ENCODE measurements at regions not wholly inside any gene's neighbourhood (a gene's known extent, or its start where the extent isn't known, plus 50 kb on each side); places are given as distances from the start of the nearest gene placed in this dataset.

DNA sequence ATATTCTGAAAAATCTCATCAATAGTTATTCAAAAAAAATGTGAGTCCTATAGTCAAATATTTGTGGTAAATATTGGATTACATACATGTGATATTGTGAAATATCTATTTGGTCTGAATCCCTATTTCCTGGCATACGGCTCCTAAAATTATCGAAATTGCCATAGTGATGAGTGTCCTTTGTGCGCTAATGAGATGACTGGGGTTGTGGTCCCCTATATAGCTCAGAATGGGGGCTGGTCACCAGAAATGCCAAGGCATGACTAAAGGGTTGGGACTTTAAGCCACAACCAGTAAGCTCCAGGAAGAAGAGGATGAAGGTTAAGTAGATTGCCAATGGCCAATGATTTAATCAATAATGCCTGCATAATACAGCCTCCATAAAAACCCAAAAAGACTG lies 610.2 kb upstream of the CHRM3 start:
- H3K4me1 ChIP-seq, result peaks cover 7% of the 10 kb centered on the region

DNA sequence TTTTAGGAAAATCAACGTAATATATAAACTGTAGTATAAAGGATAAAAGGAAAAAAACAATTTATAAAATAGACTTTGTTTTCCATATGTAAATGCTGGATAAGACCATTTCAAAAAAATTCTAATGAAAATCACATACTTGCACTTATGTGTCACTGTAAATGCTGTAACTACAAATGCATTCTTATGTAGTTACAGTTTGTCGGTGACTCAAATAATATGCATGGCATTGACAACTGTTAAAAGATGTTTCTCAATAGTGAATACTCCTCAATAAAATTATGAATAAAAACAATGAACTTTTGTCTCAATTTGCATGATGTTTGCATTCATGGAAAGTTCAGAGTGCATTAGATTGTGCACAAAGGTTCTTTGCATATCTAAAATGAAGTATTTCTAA lies 614.0 kb upstream of the CHRM3 start:
- no peaks in the 10 kb centered on the region for H3K9me3 ChIP-seq
- H3K36me3 ChIP-seq, result no peaks in the 10 kb centered on the region
- H3K27ac ChIP-seq, result no peak overlapping the region
- no peaks in the 10 kb centered on the region for H3K27me3 ChIP-seq
- no peaks in the 10 kb centered on the region for H3K4me1 ChIP-seq
- no peak overlapping the region for H3K9ac ChIP-seq
- no peak overlapping the region for H3K4me3 ChIP-seq
- no peak overlapping the region for H3K4me2 ChIP-seq
- TF ChIP-seq Cebpa-rat (IDR thresholded peaks at IDR 0.05), result no peak
- no peaks in the 10 kb centered on the region for H4K20me1 ChIP-seq

More for the DNA sequence above, 610.2 kb upstream of the CHRM3 start:
- Histone ChIP-seq H3K9me3 (no peaks in the 10 kb centered on the region), H4K20me1 (no peaks in the 10 kb centered on the region), H3K4me2 (no peak overlapping the region), H3K27me3 (no peaks in the 10 kb centered on the region), H3K9ac (no peak overlapping the region), H3K4me3 (no peak overlapping the region), H3K27ac (no peak overlapping the region), H3K36me3 (no peaks in the 10 kb centered on the region)
- TF ChIP-seq Cebpa-rat (IDR thresholded peaks at IDR 0.05), result no peak

GRCh38 chr1:238767321-238767720 lies 619.0 kb upstream of the CHRM3 start:
- no peaks in the 10 kb centered on the region for H3K4me1 ChIP-seq
- no peaks in the 10 kb centered on the region for H3K27me3 ChIP-seq
- no peaks in the 10 kb centered on the region for H4K20me1 ChIP-seq
- no peak overlapping the region for H3K27ac ChIP-seq
- H3K9ac ChIP-seq, result no peak overlapping the region
- H3K4me2 ChIP-seq, result no peak overlapping the region
- peaks cover 17% of the 10 kb centered on the region for H3K9me3 ChIP-seq
- no peaks in the 10 kb centered on the region for H3K36me3 ChIP-seq
- no peak for TF ChIP-seq Cebpa-rat (IDR thresholded peaks at IDR 0.05)
- no peak overlapping the region for H3K4me3 ChIP-seq

DNA sequence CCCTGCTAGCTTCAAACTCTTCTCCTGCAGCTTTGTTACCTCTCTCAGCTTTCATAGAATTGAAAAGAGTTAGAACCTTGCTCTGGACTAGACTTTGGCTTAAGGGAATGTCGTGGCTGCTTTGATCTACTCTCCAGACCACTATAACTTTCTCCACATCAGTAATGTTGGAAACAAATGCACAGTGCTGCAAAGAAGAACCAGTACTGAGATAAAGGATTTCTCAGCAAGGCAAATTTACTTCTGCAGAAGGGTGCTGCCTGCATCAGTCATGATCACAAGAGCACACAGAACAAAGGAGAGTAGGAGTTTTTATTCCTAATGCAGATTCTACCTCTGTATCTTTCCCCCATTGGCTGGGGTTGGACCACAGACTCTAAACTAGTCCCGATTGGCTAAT lies 621.6 kb upstream of the CHRM3 start:
- no peak for TF ChIP-seq Cebpa-rat (IDR thresholded peaks at IDR 0.05)
- H3K9me3 ChIP-seq, result peaks cover 17% of the 10 kb centered on the region
- H3K4me1 ChIP-seq, result no peaks in the 10 kb centered on the region
- no peaks in the 10 kb centered on the region for H4K20me1 ChIP-seq
- H3K9ac ChIP-seq, result no peak overlapping the region
- no peak overlapping the region for H3K4me3 ChIP-seq
- no peak overlapping the region for H3K4me2 ChIP-seq
- H3K36me3 ChIP-seq, result no peaks in the 10 kb centered on the region
- H3K27ac ChIP-seq, result no peak overlapping the region
- no peaks in the 10 kb centered on the region for H3K27me3 ChIP-seq

DNA sequence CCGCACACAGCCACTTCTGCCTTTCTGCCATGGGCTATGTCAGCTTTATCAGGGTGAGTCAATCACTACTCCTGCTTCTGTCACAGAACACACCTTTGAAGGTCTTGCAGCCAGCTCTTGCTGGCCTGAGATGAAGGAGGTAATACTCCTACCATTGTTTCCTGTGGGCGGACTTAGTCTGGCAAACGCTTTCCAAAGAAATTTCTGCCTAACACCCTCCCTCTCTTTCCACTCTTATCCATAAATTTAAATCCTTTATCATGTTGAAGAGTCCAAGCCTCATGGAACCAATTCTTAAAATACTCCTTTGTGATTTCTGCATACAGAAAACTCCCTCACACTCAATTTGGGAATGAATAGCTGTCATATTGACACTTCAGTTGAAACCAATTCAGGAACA lies 633.1 kb upstream of the CHRM3 start:
- Histone ChIP-seq H4K20me1 (no peaks in the 10 kb centered on the region), H3K9me3 (no peaks in the 10 kb centered on the region), H3K9ac (no peak overlapping the region), H3K36me3 (no peaks in the 10 kb centered on the region), H3K27ac (no peak overlapping the region), H3K4me3 (no peak overlapping the region), H3K4me2 (no peak overlapping the region), H3K27me3 (no peaks in the 10 kb centered on the region), H3K4me1 (no peaks in the 10 kb centered on the region)
- TF ChIP-seq Cebpa-rat (IDR thresholded peaks at IDR 0.05), result no peak

DNA sequence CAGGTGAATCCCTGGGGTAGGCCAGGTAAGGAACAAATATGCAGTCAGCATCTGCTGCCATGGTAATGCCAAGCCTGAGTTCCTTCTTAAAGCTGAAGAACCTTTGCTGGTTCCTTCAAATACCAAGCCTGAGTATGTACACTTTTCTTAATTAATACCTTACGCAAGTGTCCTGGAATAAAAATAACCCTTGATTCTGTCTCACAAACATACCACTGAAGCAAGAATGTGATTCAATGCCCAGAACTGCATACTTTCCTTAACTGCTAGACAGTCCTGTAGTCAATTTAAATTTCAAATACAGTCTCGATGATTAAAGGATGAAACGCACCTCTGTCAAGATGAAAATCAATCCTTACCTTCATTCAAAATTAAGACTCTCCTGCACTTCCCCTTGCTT lies 634.0 kb upstream of the CHRM3 start:
- Histone ChIP-seq H3K27ac (no peak overlapping the region), H3K9ac (no peak overlapping the region), H3K36me3 (no peaks in the 10 kb centered on the region), H3K9me3 (0 out of 2 replicates have a peak, but pooled peaks cover under 1% of the 10 kb centered on the region), H4K20me1 (no peaks in the 10 kb centered on the region), H3K27me3 (no peaks in the 10 kb centered on the region), H3K4me2 (no peak overlapping the region), H3K4me1 (no peaks in the 10 kb centered on the region), H3K4me3 (no peak overlapping the region)
- TF ChIP-seq Cebpa-rat (IDR thresholded peaks at IDR 0.05), result no peak

DNA sequence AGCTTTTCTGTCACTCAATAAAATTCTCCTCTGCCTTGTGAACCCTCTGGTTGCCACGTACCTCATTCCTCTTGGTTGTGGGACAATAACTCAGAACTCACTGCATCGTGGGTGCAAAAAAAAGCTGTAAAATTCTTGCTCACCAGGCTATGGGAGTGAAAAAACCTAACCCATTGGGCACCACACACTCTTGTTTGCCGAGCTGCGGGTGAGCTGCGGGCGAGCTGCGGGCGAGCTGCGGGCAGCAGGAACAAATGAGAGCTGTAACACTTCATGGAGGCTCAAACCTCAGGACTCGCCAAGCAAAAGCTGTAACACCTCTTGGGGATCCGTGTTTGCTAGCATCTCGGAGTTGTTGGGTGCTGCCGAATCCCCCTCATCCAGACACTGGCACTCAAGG lies 641.3 kb upstream of the CHRM3 start:
- H3K27ac ChIP-seq, result no peak overlapping the region
- H3K9me3 ChIP-seq, result peaks cover 22% of the 10 kb centered on the region
- no peak overlapping the region for H3K9ac ChIP-seq
- no peak overlapping the region for H3K4me3 ChIP-seq
- no peak for TF ChIP-seq Cebpa-rat (IDR thresholded peaks at IDR 0.05)
- no peaks in the 10 kb centered on the region for H3K27me3 ChIP-seq
- H3K4me1 ChIP-seq, result no peaks in the 10 kb centered on the region
- H3K36me3 ChIP-seq, result no peaks in the 10 kb centered on the region
- H3K4me2 ChIP-seq, result no peak overlapping the region
- no peaks in the 10 kb centered on the region for H4K20me1 ChIP-seq

GRCh38 chr1:238738892-238739291 lies 647.5 kb upstream of the CHRM3 start:
- no peak overlapping the region for H3K4me2 ChIP-seq
- H3K36me3 ChIP-seq, result no peaks in the 10 kb centered on the region
- no peak for TF ChIP-seq Cebpa-rat (IDR thresholded peaks at IDR 0.05)
- H3K4me3 ChIP-seq, result no peak overlapping the region
- H3K27ac ChIP-seq, result no peak overlapping the region
- no peaks in the 10 kb centered on the region for H3K27me3 ChIP-seq
- H4K20me1 ChIP-seq, result no peaks in the 10 kb centered on the region
- no peaks in the 10 kb centered on the region for H3K9me3 ChIP-seq
- no peak overlapping the region for H3K9ac ChIP-seq
- no peaks in the 10 kb centered on the region for H3K4me1 ChIP-seq

DNA sequence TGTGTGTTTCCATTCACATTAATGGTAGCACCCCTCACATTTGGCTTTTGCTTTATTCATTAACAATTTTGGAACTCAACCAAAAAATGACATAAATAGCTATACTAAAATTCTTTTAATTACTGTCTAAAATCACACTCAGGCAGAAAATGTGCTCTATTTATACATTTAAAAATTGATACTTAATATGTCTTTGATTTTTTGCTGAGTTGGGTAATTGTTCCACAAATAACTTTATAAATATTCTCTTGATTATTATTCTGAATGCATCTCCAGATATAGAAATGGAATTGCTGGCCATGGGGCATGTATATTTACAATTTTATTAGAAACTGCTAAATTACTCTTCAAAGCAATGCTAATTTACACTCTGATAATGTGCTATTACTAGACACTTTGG lies 658.7 kb upstream of the CHRM3 start:
- TF ChIP-seq Cebpa-rat (IDR thresholded peaks at IDR 0.05), result no peak
- H3K4me1 ChIP-seq, result no peaks in the 10 kb centered on the region
- no peak overlapping the region for H3K4me2 ChIP-seq
- no peak overlapping the region for H3K9ac ChIP-seq
- no peaks in the 10 kb centered on the region for H4K20me1 ChIP-seq
- H3K4me3 ChIP-seq, result no peak overlapping the region
- no peak overlapping the region for H3K27ac ChIP-seq
- no peaks in the 10 kb centered on the region for H3K27me3 ChIP-seq
- H3K36me3 ChIP-seq, result no peaks in the 10 kb centered on the region
- no peaks in the 10 kb centered on the region for H3K9me3 ChIP-seq

DNA sequence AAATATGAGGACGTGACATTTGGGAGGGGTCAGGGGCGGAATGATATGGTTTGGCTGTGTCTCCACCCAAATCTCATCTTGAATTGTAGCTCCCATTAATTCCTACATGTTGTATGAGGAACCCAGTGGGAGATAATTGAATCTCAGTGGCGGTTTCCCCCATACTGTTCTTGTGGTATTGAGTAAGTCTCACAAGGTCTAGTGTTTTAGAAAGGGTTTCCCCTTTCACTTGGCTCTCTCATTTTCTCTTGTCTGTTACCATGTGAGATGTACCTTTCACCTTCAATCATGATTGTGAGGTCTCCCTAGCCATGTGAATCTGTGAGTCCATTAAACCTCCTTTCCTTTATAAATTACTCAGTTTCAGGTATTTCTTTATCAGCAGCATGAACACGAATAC lies 663.6 kb upstream of the CHRM3 start:
- Histone ChIP-seq H3K9me3 (no peaks in the 10 kb centered on the region), H3K9ac (no peak overlapping the region), H3K4me3 (no peak overlapping the region), H4K20me1 (no peaks in the 10 kb centered on the region), H3K36me3 (no peaks in the 10 kb centered on the region), H3K27ac (no peak overlapping the region), H3K4me2 (no peak overlapping the region), H3K27me3 (no peaks in the 10 kb centered on the region), H3K4me1 (no peaks in the 10 kb centered on the region)
- no peak for TF ChIP-seq Cebpa-rat (IDR thresholded peaks at IDR 0.05)

DNA sequence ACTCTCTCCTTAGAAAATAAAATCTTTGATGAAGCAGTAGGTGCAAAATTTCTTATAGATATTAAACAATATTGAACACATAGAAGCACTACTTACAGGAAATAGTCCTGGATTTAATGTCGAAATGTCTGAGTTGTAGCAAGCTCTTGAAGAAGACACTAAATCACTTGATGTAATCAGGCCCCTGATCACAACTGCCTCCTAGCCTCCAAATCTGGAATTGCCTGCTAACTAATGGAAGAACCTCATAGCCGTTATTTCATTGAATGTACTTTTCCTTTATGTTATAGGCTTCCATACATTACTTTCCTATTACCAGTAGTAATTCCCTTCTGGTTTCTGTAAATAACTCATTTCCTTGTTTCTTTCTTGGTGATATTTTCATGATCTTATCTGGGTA lies 675.7 kb upstream of the CHRM3 start:
- Histone ChIP-seq H3K9me3 (no peaks in the 10 kb centered on the region), H3K9ac (no peak overlapping the region), H3K36me3 (no peaks in the 10 kb centered on the region), H4K20me1 (no peaks in the 10 kb centered on the region), H3K4me3 (no peak overlapping the region), H3K27me3 (no peaks in the 10 kb centered on the region), H3K27ac (no peak overlapping the region), H3K4me2 (no peak overlapping the region), H3K4me1 (no peaks in the 10 kb centered on the region)
- TF ChIP-seq Cebpa-rat (IDR thresholded peaks at IDR 0.05), result no peak

Measured in BLaER1 (cell line).